ENCODE measurements at regions not wholly inside any gene's neighbourhood (a gene's known extent, or its start where the extent isn't known, plus 50 kb on each side); places are given as distances from the start of the nearest gene placed in this dataset.
"Not testable (repeated sequence)": the region's sequence is repeated elsewhere in the genome, so short reads cannot be mapped to it uniquely, and the experiment has no call there.

- no peak for DNase-seq
Measured at GRCh38 chr7:149681274-149681673, 92.1 kb downstream of the ZNF467 start.

- DNase-seq = no peak
Measured at GRCh38 chr7:149680331-149681025, 92.9 kb downstream of the ZNF467 start.

GRCh38 chr7:149674728-149675385, 98.5 kb downstream of the ZNF467 start:
- DNase-seq = not testable (repeated sequence)

- DNase-seq = no peak
Measured at GRCh38 chr7:149673006-149673405, 100.4 kb downstream of the ZNF467 start.

- DNase-seq = no peak
Measured at GRCh38 chr7:149670288-149670687, 103.1 kb downstream of the ZNF467 start.

- DNase-seq = no peak
Measured at GRCh38 chr7:149669121-149669818, 104.1 kb downstream of the ZNF467 start.

GRCh38 chr7:149666360-149666945, 106.9 kb downstream of the ZNF467 start:
- DNase-seq = no peak

GRCh38 chr7:149665618-149666017, 107.8 kb downstream of the ZNF467 start:
- not testable (repeated sequence) for DNase-seq

GRCh38 chr7:149664666-149665065, 108.7 kb downstream of the ZNF467 start:
- no peak for DNase-seq

- DNase-seq = no peak
Measured at GRCh38 chr7:149664176-149664575, 109.2 kb downstream of the ZNF467 start.

GRCh38 chr7:149662591-149663095, 110.7 kb downstream of the ZNF467 start:
- peak; percentile 32 for DNase-seq

GRCh38 chr7:149655784-149656183, 117.6 kb downstream of the ZNF467 start:
- no peak for DNase-seq

- no peak for DNase-seq
Measured at GRCh38 chr7:149654588-149654987, 118.8 kb downstream of the ZNF467 start.

GRCh38 chr7:149650190-149650589, 123.2 kb downstream of the ZNF467 start:
- not testable (repeated sequence) for DNase-seq

GRCh38 chr7:149644754-149645153, 128.6 kb downstream of the ZNF467 start:
- DNase-seq = no peak

- DNase-seq = no peak
Measured at GRCh38 chr7:149642589-149642988, 130.8 kb downstream of the ZNF467 start.

GRCh38 chr7:149638566-149639320, 134.6 kb downstream of the ZNF467 start:
- DNase-seq = no peak

- no peak for DNase-seq
Measured at GRCh38 chr7:149637911-149638565, 135.3 kb downstream of the ZNF467 start.

- DNase-seq = no peak
Measured at GRCh38 chr7:149635561-149636329, 137.6 kb downstream of the ZNF467 start.

- no peak for DNase-seq
Measured at GRCh38 chr7:149633976-149634945, 136.7 kb upstream of the ZNF746 start.
